ENCODE measurements at regions not wholly inside any gene's neighbourhood (a gene's known extent, or its start where the extent isn't known, plus 50 kb on each side); places are given as distances from the start of the nearest gene placed in this dataset.

- H3K27ac ChIP-seq (ENCODE audit: low read depth, low read length, poor library complexity, severe bottlenecking) = no peak overlapping the region
- no peaks in the 10 kb centered on the region for H3K4me1 ChIP-seq (ENCODE audit: insufficient read depth, low read length, poor library complexity, severe bottlenecking)
- ChIA-PET POLR2A (no interaction called here), CTCF (ENCODE audit: unreplicated experiment) (no interaction called here)
- H3K9me3 ChIP-seq (ENCODE audit: low read length) = no peaks in the 10 kb centered on the region
- no peaks in the 10 kb centered on the region for H4K20me1 ChIP-seq (ENCODE audit: insufficient read depth, low read length)
- intact Hi-C loops (cut with micrococcal nuclease; ENCODE audit: unreplicated experiment) = no loop called here
- TF ChIP-seq CTCF (conservative IDR thresholded peaks at IDR 0.05; ENCODE audit: low read length) (no peak), EZH2phosphoT487 (IDR thresholded peaks at IDR 0.05; ENCODE audit: borderline replicate concordance, low read depth, low read length) (no peak)
- H3K4me3 ChIP-seq (ENCODE audit: low read depth, low read length, poor library complexity, severe bottlenecking) = no peak overlapping the region
- H3K36me3 ChIP-seq (ENCODE audit: insufficient read depth, low read length) = no peaks in the 10 kb centered on the region
- H2AFZ ChIP-seq (ENCODE audit: low read length) = no peak overlapping the region
- H3K79me2 ChIP-seq (ENCODE audit: insufficient read depth, low read depth, low read length) = no peaks in the 10 kb centered on the region
- H3K4me2 ChIP-seq (ENCODE audit: low read length) = no peak overlapping the region
- no peak for DNase-seq (ENCODE audit: low spot score)
- no TSS peak for BruUV-seq (replicated peaks)
- no peaks in the 10 kb centered on the region for H3K9me2 ChIP-seq (ENCODE audit: insufficient read depth, low read length)
Observed at GRCh38 chr11:127392575-127392974, 392.0 kb upstream of the KIRREL3 start.

- no peaks in the 10 kb centered on the region for H3K79me2 ChIP-seq (ENCODE audit: insufficient read depth, low read depth, low read length)
- ChIA-PET POLR2A (no interaction called here), CTCF (ENCODE audit: unreplicated experiment) (no interaction called here)
- BruUV-seq (replicated peaks) = no TSS peak
- H3K4me1 ChIP-seq (ENCODE audit: insufficient read depth, low read length, poor library complexity, severe bottlenecking) = no peaks in the 10 kb centered on the region
- no peak overlapping the region for H3K4me2 ChIP-seq (ENCODE audit: low read length)
- H3K4me3 ChIP-seq (ENCODE audit: low read depth, low read length, poor library complexity, severe bottlenecking) = no peak overlapping the region
- no peaks in the 10 kb centered on the region for H3K9me3 ChIP-seq (ENCODE audit: low read length)
- H2AFZ ChIP-seq (ENCODE audit: low read length) = no peak overlapping the region
- no peaks in the 10 kb centered on the region for H3K36me3 ChIP-seq (ENCODE audit: insufficient read depth, low read length)
- H4K20me1 ChIP-seq (ENCODE audit: insufficient read depth, low read length) = no peaks in the 10 kb centered on the region
- no peak for TF ChIP-seq EZH2phosphoT487 (IDR thresholded peaks at IDR 0.05; ENCODE audit: borderline replicate concordance, low read depth, low read length)
- no peak for TF ChIP-seq CTCF (conservative IDR thresholded peaks at IDR 0.05; ENCODE audit: low read length)
- no peak overlapping the region for H3K27ac ChIP-seq (ENCODE audit: low read depth, low read length, poor library complexity, severe bottlenecking)
- intact Hi-C loops (cut with micrococcal nuclease; ENCODE audit: unreplicated experiment) = no loop called here
- no peaks in the 10 kb centered on the region for H3K9me2 ChIP-seq (ENCODE audit: insufficient read depth, low read length)
- no peak for DNase-seq (ENCODE audit: low spot score)
Observed at GRCh38 chr11:127390465-127390864, 389.9 kb upstream of the KIRREL3 start.

- no peak overlapping the region for H3K27ac ChIP-seq (ENCODE audit: low read depth, low read length, poor library complexity, severe bottlenecking)
- TF ChIP-seq EZH2phosphoT487 (IDR thresholded peaks at IDR 0.05; ENCODE audit: borderline replicate concordance, low read depth, low read length) (no peak), CTCF (conservative IDR thresholded peaks at IDR 0.05; ENCODE audit: low read length) (no peak)
- H3K36me3 ChIP-seq (ENCODE audit: insufficient read depth, low read length) = no peaks in the 10 kb centered on the region
- H2AFZ ChIP-seq (ENCODE audit: low read length) = no peak overlapping the region
- ChIA-PET CTCF (ENCODE audit: unreplicated experiment) (no interaction called here), POLR2A (no interaction called here)
- H3K4me2 ChIP-seq (ENCODE audit: low read length) = no peak overlapping the region
- no peaks in the 10 kb centered on the region for H3K79me2 ChIP-seq (ENCODE audit: insufficient read depth, low read depth, low read length)
- H3K4me1 ChIP-seq (ENCODE audit: insufficient read depth, low read length, poor library complexity, severe bottlenecking) = no peaks in the 10 kb centered on the region
- BruUV-seq (replicated peaks) = no TSS peak
- no peak for DNase-seq (ENCODE audit: low spot score)
- intact Hi-C loops (cut with micrococcal nuclease; ENCODE audit: unreplicated experiment) = no loop called here
- H3K4me3 ChIP-seq (ENCODE audit: low read depth, low read length, poor library complexity, severe bottlenecking) = no peak overlapping the region
- no peaks in the 10 kb centered on the region for H4K20me1 ChIP-seq (ENCODE audit: insufficient read depth, low read length)
- H3K9me2 ChIP-seq (ENCODE audit: insufficient read depth, low read length) = no peaks in the 10 kb centered on the region
- H3K9me3 ChIP-seq (ENCODE audit: low read length) = no peaks in the 10 kb centered on the region
Observed at GRCh38 chr11:127385071-127385470, 384.5 kb upstream of the KIRREL3 start.
